K562 (cell line): ENCODE measurements at regions not wholly inside any gene's neighbourhood (a gene's known extent, or its start where the extent isn't known, plus 50 kb on each side); places are given as distances from the start of the nearest gene placed in this dataset.

ENCODE experiments used
- ATAC-seq: fragments of 200-7000 bp; cut with Tn5 transposase; 3 replicates; pipeline ENCODE4 v1.9.1; 2020; ENCODE audit warnings: moderate library complexity
- BruUV-seq: library from RNA; stranded (reverse); fragments of 400-500 nt; replicated peaks from 2 replicates; lab custom pipeline; 2021; lab: Mats Ljungman, UMichigan
- CTCF ChIA-PET: fragments of 300-600 bp; formaldehyde crosslinking; extraction: SDS; loops from one replicate; lab custom pipeline; 2021; ENCODE audit warnings: low intra/inter-chr PET ratio; lab: Yijun Ruan, JAX
- POLR2A ChIA-PET: fragments of 300-600, 350-650 bp; sonication (Branson Sonifier 250); formaldehyde crosslinking; extraction: SDS; loops from one replicate; lab custom pipeline; 2021; ENCODE audit warnings: antibody characterized with exemption, inconsistent platforms; lab: Yijun Ruan, JAX
- DNase-seq, 4 experiments: peaks; one replicate each; pipeline versions ENCODE4 v3.0.0 to v3.0.0-alpha.2; 2011 to 2018; ENCODE audit warnings: low spot score in 3 of 4, mixed read lengths in 3 of 4; ENCODE audit errors: extremely low read depth in 1 of 4
- FAIRE-seq: peaks from 2 replicates; lab custom pipeline; 2011; peaks lifted over from hg19 to GRCh38; lab: Jason Lieb, UNC
- H2AFZ ChIP-seq: 2 replicates; pipeline ENCODE4 v1.6.0; 2011; ENCODE audit warnings: low read depth, low read length, control low read depth, inconsistent platforms
- H3K27ac ChIP-seq: fragments of 200-600 bp; 3 replicates; pipeline ENCODE4 v1.8.0; 2011; ENCODE audit warnings: low read depth, mild to moderate bottlenecking, control low read depth, inconsistent platforms, low read length, moderate library complexity, mixed read lengths; ENCODE audit errors: extremely low read depth
- H3K27me3 ChIP-seq, 2 experiments: fragments of 300-600 bp in 1 of 2; 2 replicates in 1 of 2; 3 replicates in 1 of 2; pipeline versions ENCODE4 v1.6.0 to v1.8.0; 2011; ENCODE audit warnings: inconsistent platforms in 2 of 2, low read length in 2 of 2, mild to moderate bottlenecking in 1 of 2, mixed read lengths in 1 of 2, moderate library complexity in 1 of 2; ENCODE audit not compliant: control insufficient read depth in 2 of 2, insufficient read depth in 2 of 2
- H3K36me3 ChIP-seq: fragments of 300-600 bp; 3 replicates; pipeline ENCODE4 v1.8.0; 2011; ENCODE audit warnings: mild to moderate bottlenecking, low read length, inconsistent platforms; ENCODE audit not compliant: control insufficient read depth, insufficient read depth
- H3K4me1 ChIP-seq, 2 experiments: fragments of 200-600 bp in 1 of 2; replicated peaks in 1 of 2; 2 replicates in 1 of 2; 3 replicates in 1 of 2; pipeline versions ENCODE4 v1.5.1 to v1.8.0; 2011; ENCODE audit warnings: inconsistent platforms in 2 of 2, low read length in 2 of 2, mild to moderate bottlenecking in 1 of 2, mixed read lengths in 1 of 2, moderate library complexity in 1 of 2; ENCODE audit not compliant: control insufficient read depth in 2 of 2, insufficient read depth in 2 of 2
- H3K4me2 ChIP-seq: 2 replicates; pipeline ENCODE4 v1.6.1; 2011; ENCODE audit warnings: low read length, control low read depth, inconsistent platforms, mixed read lengths; ENCODE audit not compliant: insufficient read depth
- H3K4me3 ChIP-seq: fragments of 200-600 bp; sonication (generic), shearing (Covaris generic); 2 replicates; pipeline ENCODE4 v1.5.1; 2016; ENCODE audit warnings: control low read depth, inconsistent platforms
- H3K79me2 ChIP-seq: fragments of 200-600 bp; 3 replicates; pipeline ENCODE4 v1.8.0; 2011; ENCODE audit warnings: low read length, inconsistent platforms; ENCODE audit not compliant: control insufficient read depth, insufficient read depth
- H3K9ac ChIP-seq, 2 experiments: 2 replicates each; pipeline versions ENCODE4 v1.6.0 to v1.6.1; 2011; ENCODE audit warnings: low read depth in 2 of 2, low read length in 2 of 2, control low read depth in 1 of 2, inconsistent platforms in 1 of 2, mild to moderate bottlenecking in 1 of 2, mixed read lengths in 1 of 2; ENCODE audit not compliant: insufficient read depth in 1 of 2
- H3K9me1 ChIP-seq: one replicate; pipeline ENCODE4 v1.6.0; 2011; ENCODE audit warnings: inconsistent platforms, mild to moderate bottlenecking, low read length, moderate library complexity; ENCODE audit not compliant: control insufficient read depth, insufficient read depth
- H3K9me3 ChIP-seq: replicated peaks from 2 replicates; pipeline ENCODE4 v1.5.1; 2011; ENCODE audit warnings: low read depth, low read length, inconsistent platforms; ENCODE audit not compliant: control insufficient read depth, insufficient read depth
- H4K20me1 ChIP-seq: replicated peaks from 2 replicates; pipeline ENCODE4 v1.6.1; 2011; ENCODE audit warnings: low read length, inconsistent platforms, mixed read lengths; ENCODE audit not compliant: control insufficient read depth, insufficient read depth
- ZBTB17 ChIP-seq: fragments of 450-650 bp; formaldehyde crosslinking; IDR thresholded peaks from 2 replicates; pipeline ENCODE4 v1.4.0; 2020; ENCODE audit warnings: mild to moderate bottlenecking
- ZC3H11A ChIP-seq: IDR thresholded peaks from 2 replicates; pipeline ENCODE4 v1.6.1; 2012; ENCODE audit warnings: low read depth, low read length, improper control_type of control experiment
- ZNF609 ChIP-seq: sonication (generic); formaldehyde crosslinking; IDR thresholded peaks from 2 replicates; pipeline ENCODE4 v1.8.1; 2023; ENCODE audit warnings: missing genetic modification reagents, mild to moderate bottlenecking, borderline replicate concordance
- WGBS: fragments of 100-300 bp; shearing (Covaris generic); methylation state at CpG from one replicate; pipeline ENCODE4 v1.1.6; 2016; ENCODE audit warnings: low coverage, mixed read lengths; ENCODE audit not compliant: insufficient coverage; ENCODE audit errors: missing lambda C conversion rate; 5-methylcytosine and 5-hydroxymethylcytosine counted together
- in situ Hi-C: fragments of 300-500 bp; cut with MboI; formaldehyde crosslinking; loops from 4 replicates; pipeline ENCODE4 v1.15.0; 2018; ENCODE audit warnings: inconsistent platforms, mixed read lengths
- intact Hi-C: fragments of 100-400 bp; cut with micrococcal nuclease; formaldehyde crosslinking; loops from 2 replicates; pipeline ENCODE4 v1.14.2; 2022

GRCh38 chr1:30449003-30449402, 274.4 kb downstream of the MATN1 start:
- TF ChIP-seq ZBTB17 (no peak), ZC3H11A (no peak), ZNF609 (CRISPR knock-in tag) (no peak)
- CTCF ChIA-PET, result no interaction called here
- DNase-seq (no peak), ATAC-seq (no peak), FAIRE-seq (no peak)
- H3K27ac ChIP-seq, result no peak overlapping the region
- no peak overlapping the region for H2AFZ ChIP-seq
- no peak overlapping the region for H3K4me3 ChIP-seq
- H3K36me3 ChIP-seq, result no peaks in the 10 kb centered on the region
- H3K4me2 ChIP-seq, result no peak overlapping the region
- no peaks in the 10 kb centered on the region for H4K20me1 ChIP-seq
- H3K9ac ChIP-seq, result no peak overlapping the region
- no peaks in the 10 kb centered on the region for H3K9me1 ChIP-seq
- 1% methylated on average over 5 of the region's 5 CpGs for WGBS
- BruUV-seq, result no TSS peak
- intact Hi-C loops (no loop called here), in situ Hi-C loops (no loop called here)
- peaks cover 0 to 15% of the 10 kb centered on the region in 2 experiments; a peak in 2 of 5 replicates for H3K27me3 ChIP-seq
- H3K4me1 ChIP-seq, result no peaks in the 10 kb centered on the region
- H3K79me2 ChIP-seq, result no peaks in the 10 kb centered on the region
- no peaks in the 10 kb centered on the region for H3K9me3 ChIP-seq
- POLR2A ChIA-PET, result interaction anchor here (0.7 kb wide), 1 partner anchor 18 kb away, joined by 3 read pairs; no protein-coding TSS in a partner anchor
